ENCODE measurements at regions not wholly inside any gene's neighbourhood (a gene's known extent, or its start where the extent isn't known, plus 50 kb on each side); places are given as distances from the start of the nearest gene placed in this dataset.

GRCh38 chr14:78070344-78070743, 99.8 kb upstream of the NRXN3 start:
- TF ChIP-seq CTCF (IDR thresholded peaks at IDR 0.05) (no peak), EZH2 (IDR thresholded peaks at IDR 0.05) (no peak), EZH2phosphoT487 (IDR thresholded peaks at IDR 0.05) (no peak)

All from neural progenitor cell (in vitro differentiated cells).